ENCODE measurements at regions not wholly inside any gene's neighbourhood (a gene's known extent, or its start where the extent isn't known, plus 50 kb on each side); places are given as distances from the start of the nearest gene placed in this dataset.

GRCh38 chr17:71470062-71470461 is 650.8 kb upstream of the SOX9 start:
- H3K4me1 ChIP-seq (ENCODE audit: insufficient read depth, low read length): no peaks in the 10 kb centered on the region
- H3K27me3 ChIP-seq (ENCODE audit: insufficient read depth, low read length, poor library complexity, severe bottlenecking): no peaks in the 10 kb centered on the region
- Mint-ChIP-seq H3K9me3 (peaks cover 0 to 7% (median 0%) of the 10 kb centered on the region in 5 donors), H3K27me3 (no peaks in the 10 kb centered on the region), H3K36me3 (no peaks in the 10 kb centered on the region), H3K4me3 (no peak overlapping the region), H3K27ac (no peak overlapping the region), H3K4me1 (no peaks in the 10 kb centered on the region)
- no peak overlapping the region for H3K4me3 ChIP-seq (ENCODE audit: low read length)
- H3K27ac ChIP-seq (ENCODE audit: low read depth, low read length): no peak overlapping the region
- CTCF ChIA-PET: no interaction called here
- DNase-seq: no peak
- POLR2A ChIA-PET: no interaction called here
- H3K36me3 ChIP-seq (ENCODE audit: insufficient read depth, low read length): no peaks in the 10 kb centered on the region
- no peaks in the 10 kb centered on the region for H3K9me3 ChIP-seq (ENCODE audit: low read length)

GRCh38 chr17:71472809-71473789 is 647.7 kb upstream of the SOX9 start:
- H3K27me3 Mint-ChIP-seq: no peaks in the 10 kb centered on the region
- CTCF ChIA-PET: no interaction called here

GRCh38 chr17:71477356-71477755 is 643.5 kb upstream of the SOX9 start:
- no peaks in the 10 kb centered on the region for H3K36me3 ChIP-seq (ENCODE audit: insufficient read depth, low read length)
- Mint-ChIP-seq H3K4me3 (no peak overlapping the region), H3K9me3 (peaks cover 2 to 16% (median 6%) of the 10 kb centered on the region in 5 donors), H3K27me3 (no peaks in the 10 kb centered on the region), H3K27ac (no peak overlapping the region), H3K36me3 (no peaks in the 10 kb centered on the region), H3K4me1 (no peaks in the 10 kb centered on the region)
- POLR2A ChIA-PET: no interaction called here
- DNase-seq: no peak
- no peaks in the 10 kb centered on the region for H3K9me3 ChIP-seq (ENCODE audit: low read length)
- no peaks in the 10 kb centered on the region for H3K4me1 ChIP-seq (ENCODE audit: insufficient read depth, low read length)
- H3K27me3 ChIP-seq (ENCODE audit: insufficient read depth, low read length, poor library complexity, severe bottlenecking): no peaks in the 10 kb centered on the region
- no peak overlapping the region for H3K4me3 ChIP-seq (ENCODE audit: low read length)
- CTCF ChIA-PET: no interaction called here
- H3K27ac ChIP-seq (ENCODE audit: low read depth, low read length): no peak overlapping the region

More at GRCh38 chr17:71472809-71473789, 647.7 kb upstream of the SOX9 start:
- Mint-ChIP-seq H3K27ac (no peak overlapping the region), H3K36me3 (no peaks in the 10 kb centered on the region), H3K9me3 (peaks cover under 1 to 9% (median 4%) of the 10 kb centered on the region in 5 donors), H3K4me1 (no peaks in the 10 kb centered on the region), H3K4me3 (no peak overlapping the region)
- Histone ChIP-seq H3K27ac (ENCODE audit: low read depth, low read length) (no peak overlapping the region), H3K4me1 (ENCODE audit: insufficient read depth, low read length) (no peaks in the 10 kb centered on the region), H3K27me3 (ENCODE audit: insufficient read depth, low read length, poor library complexity, severe bottlenecking) (no peaks in the 10 kb centered on the region), H3K4me3 (ENCODE audit: low read length) (no peak overlapping the region), H3K36me3 (ENCODE audit: insufficient read depth, low read length) (no peaks in the 10 kb centered on the region), H3K9me3 (ENCODE audit: low read length) (no peaks in the 10 kb centered on the region)
- DNase-seq: no peak
- POLR2A ChIA-PET: no interaction called here

- no peak overlapping the region for H3K27ac ChIP-seq (ENCODE audit: low read depth, low read length)
- CTCF ChIA-PET: no interaction called here
- Mint-ChIP-seq H3K36me3 (no peaks in the 10 kb centered on the region), H3K9me3 (peaks cover 2 to 22% (median 6%) of the 10 kb centered on the region in 5 donors), H3K27ac (no peak overlapping the region), H3K4me1 (no peaks in the 10 kb centered on the region), H3K4me3 (no peak overlapping the region), H3K27me3 (no peaks in the 10 kb centered on the region)
- H3K27me3 ChIP-seq (ENCODE audit: insufficient read depth, low read length, poor library complexity, severe bottlenecking): no peaks in the 10 kb centered on the region
- no peak for DNase-seq
- H3K9me3 ChIP-seq (ENCODE audit: low read length): no peaks in the 10 kb centered on the region
- POLR2A ChIA-PET: no interaction called here
- H3K36me3 ChIP-seq (ENCODE audit: insufficient read depth, low read length): no peaks in the 10 kb centered on the region
- H3K4me1 ChIP-seq (ENCODE audit: insufficient read depth, low read length): no peaks in the 10 kb centered on the region
- H3K4me3 ChIP-seq (ENCODE audit: low read length): no peak overlapping the region
These were observed 640.7 kb upstream of the SOX9 start for GRCh38 chr17:71480099-71480498.

- ChIA-PET POLR2A (no interaction called here), CTCF (no interaction called here)
- Histone ChIP-seq H3K27me3 (ENCODE audit: insufficient read depth, low read length, poor library complexity, severe bottlenecking) (no peaks in the 10 kb centered on the region), H3K4me1 (ENCODE audit: insufficient read depth, low read length) (no peaks in the 10 kb centered on the region), H3K36me3 (ENCODE audit: insufficient read depth, low read length) (no peaks in the 10 kb centered on the region), H3K4me3 (ENCODE audit: low read length) (no peak overlapping the region), H3K27ac (ENCODE audit: low read depth, low read length) (no peak overlapping the region), H3K9me3 (ENCODE audit: low read length) (no peaks in the 10 kb centered on the region)
- Mint-ChIP-seq H3K27ac (no peak overlapping the region), H3K36me3 (no peaks in the 10 kb centered on the region), H3K9me3 (peaks cover 2 to 20% (median 4%) of the 10 kb centered on the region in 5 donors), H3K4me3 (no peak overlapping the region), H3K27me3 (no peaks in the 10 kb centered on the region), H3K4me1 (no peaks in the 10 kb centered on the region)
- DNase-seq: no peak
These were observed 638.2 kb upstream of the SOX9 start for GRCh38 chr17:71482625-71483024.

GRCh38 chr17:71484546-71484945 is 636.3 kb upstream of the SOX9 start:
- ChIA-PET CTCF (no interaction called here), POLR2A (no interaction called here)
- Mint-ChIP-seq H3K27ac (no peak overlapping the region), H3K36me3 (no peaks in the 10 kb centered on the region), H3K9me3 (peaks cover 0 to 16% (median 0%) of the 10 kb centered on the region in 5 donors), H3K4me3 (no peak overlapping the region), H3K27me3 (no peaks in the 10 kb centered on the region), H3K4me1 (no peaks in the 10 kb centered on the region)
- Histone ChIP-seq H3K4me3 (ENCODE audit: low read length) (no peak overlapping the region), H3K36me3 (ENCODE audit: insufficient read depth, low read length) (no peaks in the 10 kb centered on the region), H3K27me3 (ENCODE audit: insufficient read depth, low read length, poor library complexity, severe bottlenecking) (no peaks in the 10 kb centered on the region), H3K9me3 (ENCODE audit: low read length) (no peaks in the 10 kb centered on the region), H3K4me1 (ENCODE audit: insufficient read depth, low read length) (no peaks in the 10 kb centered on the region), H3K27ac (ENCODE audit: low read depth, low read length) (no peak overlapping the region)
- DNase-seq: no peak

GRCh38 chr17:71485426-71485825 is 635.4 kb upstream of the SOX9 start:
- Mint-ChIP-seq H3K4me3 (no peak overlapping the region), H3K9me3 (peaks cover 0 to 16% (median 0%) of the 10 kb centered on the region in 5 donors), H3K4me1 (no peaks in the 10 kb centered on the region), H3K36me3 (no peaks in the 10 kb centered on the region), H3K27me3 (no peaks in the 10 kb centered on the region), H3K27ac (no peak overlapping the region)
- no peak overlapping the region for H3K4me3 ChIP-seq (ENCODE audit: low read length)
- CTCF ChIA-PET: no interaction called here
- H3K36me3 ChIP-seq (ENCODE audit: insufficient read depth, low read length): no peaks in the 10 kb centered on the region
- POLR2A ChIA-PET: no interaction called here
- no peak for DNase-seq
- H3K27ac ChIP-seq (ENCODE audit: low read depth, low read length): no peak overlapping the region
- no peaks in the 10 kb centered on the region for H3K4me1 ChIP-seq (ENCODE audit: insufficient read depth, low read length)
- no peaks in the 10 kb centered on the region for H3K9me3 ChIP-seq (ENCODE audit: low read length)
- no peaks in the 10 kb centered on the region for H3K27me3 ChIP-seq (ENCODE audit: insufficient read depth, low read length, poor library complexity, severe bottlenecking)

- H3K4me1 Mint-ChIP-seq: no peaks in the 10 kb centered on the region
- Histone ChIP-seq H3K27ac (ENCODE audit: low read depth, low read length) (no peak overlapping the region), H3K4me3 (ENCODE audit: low read length) (no peak overlapping the region), H3K27me3 (ENCODE audit: insufficient read depth, low read length, poor library complexity, severe bottlenecking) (no peaks in the 10 kb centered on the region), H3K9me3 (ENCODE audit: low read length) (no peaks in the 10 kb centered on the region), H3K4me1 (ENCODE audit: insufficient read depth, low read length) (no peaks in the 10 kb centered on the region), H3K36me3 (ENCODE audit: insufficient read depth, low read length) (no peaks in the 10 kb centered on the region)
- no peaks in the 10 kb centered on the region for H3K36me3 Mint-ChIP-seq
- no peak overlapping the region for H3K4me3 Mint-ChIP-seq
- ChIA-PET CTCF (no interaction called here), POLR2A (no interaction called here)
- no peak for DNase-seq
- H3K27ac Mint-ChIP-seq: no peak overlapping the region
- H3K27me3 Mint-ChIP-seq: no peaks in the 10 kb centered on the region
- peaks cover 0 to 16% (median 0%) of the 10 kb centered on the region in 5 donors for H3K9me3 Mint-ChIP-seq
These were observed 634.6 kb upstream of the SOX9 start for GRCh38 chr17:71486261-71486660.

All from CD8-positive, alpha-beta memory T cell (primary cell).